Dermis microvascular lymphatic vessel endothelial cell (primary cell): ENCODE measurements at regions not wholly inside any gene's neighbourhood (a gene's known extent, or its start where the extent isn't known, plus 50 kb on each side); places are given as distances from the start of the nearest gene placed in this dataset.
A peak's percentile ranks its signal among the peaks of the same experiment; 100 is the strongest.
"Not testable (repeated sequence)": the region's sequence is repeated elsewhere in the genome, so short reads cannot be mapped to it uniquely, and the experiment has no call there.

Experiments used
- DNase-seq, 2 donors: peaks; one replicate each; pipeline versions ENCODE4 v3.0.0 to v3.0.0-alpha.2; 2010; ENCODE audit warnings: low read depth in 2 of 2

DNA sequence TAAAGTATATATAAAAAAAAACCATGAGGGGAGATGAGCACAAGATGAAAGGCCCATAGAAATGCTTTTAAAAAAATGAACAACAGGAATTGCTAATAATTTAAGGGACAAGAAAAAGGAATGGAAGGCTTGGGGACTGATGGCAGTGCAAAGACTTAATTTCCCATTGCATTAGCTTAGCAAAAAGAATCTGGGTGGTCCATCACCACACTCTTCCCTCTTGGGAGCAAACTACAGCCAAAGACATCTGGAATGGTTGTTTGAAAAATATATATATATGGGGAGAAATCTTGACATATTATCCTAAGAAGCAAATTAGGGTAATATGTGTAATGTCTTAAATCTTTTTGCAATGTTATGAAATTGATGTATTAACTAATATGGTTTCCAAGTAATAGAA lies 727.1 kb downstream of the METTL15 start:
- no peak for DNase-seq

DNA sequence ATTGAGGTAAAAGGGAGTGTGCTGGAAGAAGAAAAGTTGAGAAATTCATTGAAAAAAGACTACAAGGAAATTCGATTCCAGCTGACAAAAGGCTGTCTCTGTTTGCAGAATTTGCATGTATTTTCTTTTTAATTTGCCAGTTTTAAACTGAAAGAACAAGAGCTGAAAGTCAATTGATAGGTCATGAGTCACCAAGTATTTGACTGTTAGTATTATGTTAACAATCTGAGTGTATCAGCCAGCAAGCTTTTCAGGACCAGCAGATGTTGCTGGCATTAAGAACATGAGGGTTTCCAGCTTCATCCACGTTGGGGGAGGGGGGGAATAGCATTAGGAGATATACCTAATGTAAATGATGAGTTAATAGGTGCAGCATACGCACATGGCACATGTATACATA lies 726.7 kb downstream of the METTL15 start:
- peak in 1 of 2 donors; percentile 34 for DNase-seq

DNA sequence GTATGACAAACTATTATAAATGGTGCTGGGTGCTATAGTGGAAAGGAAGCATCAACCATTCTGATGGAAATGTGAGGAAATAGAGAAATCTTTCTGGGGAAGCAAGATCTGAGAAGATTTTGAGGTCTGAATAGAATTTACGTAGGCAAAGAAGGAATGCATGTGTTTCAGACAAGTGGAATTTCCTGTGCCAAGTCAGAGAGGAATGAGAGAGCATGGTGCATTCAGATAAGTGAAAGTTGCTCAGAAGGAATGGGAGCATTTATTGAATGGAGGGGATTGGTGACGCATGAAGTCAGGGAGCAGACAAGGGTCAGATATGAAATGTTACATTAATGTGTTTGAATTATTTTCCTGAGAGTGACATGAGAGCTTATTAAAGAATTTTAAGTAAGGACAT lies 725.5 kb downstream of the METTL15 start:
- DNase-seq: peak in 1 of 2 donors; percentile 82

DNA sequence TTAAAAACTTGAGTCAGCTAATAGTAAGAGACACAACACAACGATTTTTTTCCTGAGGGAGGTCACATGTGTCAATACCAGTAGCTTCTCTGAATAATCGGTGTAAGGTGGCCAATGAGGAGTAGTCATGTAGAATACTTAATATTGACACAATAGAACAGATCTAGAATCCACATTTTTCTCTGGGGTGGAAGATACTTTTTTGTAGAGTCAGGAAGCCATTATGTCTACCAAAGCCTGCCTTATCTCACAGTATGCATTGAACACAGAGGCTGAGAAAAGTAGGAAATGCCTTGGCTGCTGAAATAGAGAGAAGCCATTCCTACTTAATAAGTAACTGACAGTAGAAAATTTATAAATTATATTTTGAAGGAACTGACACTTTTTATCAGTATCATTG lies 725.0 kb downstream of the METTL15 start:
- peak in 1 of 2 donors; percentile 8 for DNase-seq

DNA sequence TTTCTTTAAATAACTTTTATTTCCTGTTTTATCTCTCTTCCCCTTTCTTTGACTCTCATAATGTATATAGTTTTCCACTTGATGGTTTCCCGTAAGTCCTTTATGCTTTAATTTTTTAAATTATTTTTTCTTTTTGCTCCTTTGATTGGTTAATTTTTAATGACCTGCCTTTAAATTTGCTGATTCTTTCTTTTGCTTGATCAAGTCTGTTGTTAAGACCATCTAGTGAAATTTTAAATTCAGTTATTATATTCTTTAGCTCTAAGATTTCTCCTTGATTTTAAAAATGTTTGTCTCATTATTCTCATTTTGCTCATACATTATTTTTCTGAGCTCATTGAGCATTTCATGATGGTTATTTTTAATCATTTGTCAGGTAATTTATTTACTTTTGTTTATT lies 718.6 kb downstream of the METTL15 start:
- no peak for DNase-seq

DNA sequence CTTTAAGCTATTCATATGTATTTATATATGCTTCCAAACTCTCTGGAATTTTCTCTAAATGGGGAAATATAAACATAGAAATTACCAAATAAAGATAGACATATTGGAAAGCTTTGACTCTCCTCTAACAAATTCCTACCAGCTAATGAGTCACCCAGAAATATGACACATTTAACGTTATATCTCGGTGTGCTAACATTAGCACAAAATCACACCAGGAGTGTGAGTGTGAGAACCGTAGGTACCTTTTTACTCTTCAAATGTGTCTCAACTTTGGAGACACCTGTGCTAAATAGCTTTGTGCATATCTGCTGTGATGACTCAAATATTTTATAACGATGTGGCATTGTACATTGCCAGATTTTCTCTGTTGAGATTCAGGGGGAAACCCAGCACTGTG lies 714.4 kb downstream of the METTL15 start:
- DNase-seq: no peak

DNA sequence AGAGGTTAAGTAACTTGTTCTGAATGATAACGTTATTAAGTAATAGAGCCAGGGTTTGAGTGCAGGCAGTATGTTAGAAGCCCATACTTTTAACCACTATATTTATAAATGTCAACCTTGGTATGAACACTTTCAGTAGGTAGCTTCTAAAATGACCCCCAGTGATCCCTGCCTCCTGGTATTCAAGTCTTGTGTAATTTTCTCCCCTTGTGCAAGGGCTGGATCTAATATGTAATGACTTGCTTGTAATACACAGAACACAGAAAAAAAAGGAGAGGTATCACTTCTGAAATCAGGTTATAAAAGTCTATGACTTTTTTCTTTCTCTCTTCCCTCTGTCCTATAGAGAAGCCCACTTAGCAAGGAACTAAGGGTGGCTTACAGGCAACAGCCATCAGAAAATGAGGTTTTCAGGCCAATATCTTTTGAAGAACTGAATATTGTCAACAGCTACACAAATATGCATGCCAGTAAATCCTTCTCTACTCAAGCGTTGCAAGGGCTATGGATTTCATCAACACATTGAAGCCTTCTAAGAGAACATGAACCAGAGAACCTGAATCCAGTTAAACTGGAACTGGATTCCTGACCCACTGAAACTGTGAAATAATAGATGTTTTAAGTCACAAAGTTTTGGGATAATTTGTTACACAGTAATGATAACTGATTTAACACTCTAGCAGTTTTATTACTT lies 712.3 kb downstream of the METTL15 start:
- DNase-seq: no peak

DNA sequence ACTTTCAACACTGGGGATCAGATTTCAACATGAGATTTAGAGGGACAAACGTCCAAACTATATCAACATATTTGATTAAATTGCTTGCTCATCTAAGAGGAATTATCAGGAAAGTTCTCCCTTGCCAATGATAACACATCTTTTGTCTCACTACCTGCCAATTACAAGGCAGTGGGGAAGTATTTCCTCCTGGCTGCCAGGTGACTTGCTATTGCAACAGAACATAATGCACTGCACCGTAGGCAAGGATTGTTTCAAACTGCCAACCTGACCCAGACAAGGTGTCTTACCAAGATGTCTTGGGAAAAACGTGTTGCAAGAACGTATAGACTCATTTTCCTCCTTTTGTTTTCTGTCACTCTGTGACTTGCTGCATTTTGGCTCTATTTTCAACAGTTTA lies 711.6 kb downstream of the METTL15 start:
- peak in 1 of 2 donors; percentile 31 for DNase-seq

DNA sequence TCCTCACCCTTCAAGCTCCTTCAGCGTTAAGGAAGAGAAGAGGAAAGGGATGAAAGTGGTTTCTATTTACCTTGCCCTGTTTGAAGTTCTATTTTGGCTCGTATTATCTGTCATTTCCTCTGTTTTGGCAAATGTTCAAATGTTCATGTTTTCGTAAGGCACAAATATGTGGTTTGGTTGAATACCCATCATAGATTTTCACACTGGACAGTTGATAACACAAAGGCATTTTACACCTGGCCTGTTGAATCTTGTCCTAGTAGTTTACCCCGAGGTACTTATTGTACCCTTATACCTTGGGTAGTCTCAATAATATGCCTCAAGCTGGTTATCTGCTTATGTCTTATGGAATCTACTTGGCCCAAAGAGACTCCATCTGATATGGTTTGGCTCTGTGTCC lies 706.9 kb downstream of the METTL15 start:
- peak; percentile 3 to 42 for DNase-seq

DNA sequence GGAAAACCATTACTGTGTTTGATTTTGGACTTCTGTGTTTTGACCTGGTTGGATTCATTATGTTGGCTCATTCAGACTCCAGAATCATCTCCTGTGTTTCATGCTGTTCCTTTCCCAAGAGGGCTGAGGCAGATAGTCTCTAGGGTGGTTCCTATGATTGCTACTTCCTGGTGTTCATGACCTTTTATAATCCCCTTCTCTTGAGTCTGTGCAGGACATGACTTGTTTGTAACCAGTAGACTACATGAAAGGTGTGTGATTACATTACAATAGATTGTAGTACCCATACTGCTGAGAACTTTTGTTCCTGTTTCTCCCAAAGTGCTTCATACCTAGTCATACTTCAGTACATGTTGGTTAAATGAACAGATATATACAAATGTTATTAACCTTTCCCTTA lies 700.6 kb downstream of the METTL15 start:
- DNase-seq: no peak

DNA sequence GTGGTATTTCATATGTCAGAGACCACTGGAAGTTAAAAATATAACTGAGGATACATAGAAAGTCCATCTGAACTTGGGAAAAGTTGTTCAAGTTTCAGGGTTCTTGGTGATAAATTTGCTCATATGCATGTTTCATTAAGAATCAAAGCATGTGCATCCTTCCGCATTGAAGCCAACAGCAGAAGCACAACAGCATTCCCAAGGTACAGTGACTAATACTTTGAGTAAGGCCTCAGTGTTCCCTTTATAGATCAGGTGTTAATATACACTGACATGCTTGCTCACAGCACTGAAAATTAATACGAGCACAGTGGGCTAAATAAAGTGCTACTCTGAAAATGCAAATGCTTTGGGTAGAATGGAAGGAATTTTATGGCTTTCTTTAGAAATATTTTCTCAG lies 691.1 kb downstream of the METTL15 start:
- peak in 1 of 2 donors; percentile 7 for DNase-seq

DNA sequence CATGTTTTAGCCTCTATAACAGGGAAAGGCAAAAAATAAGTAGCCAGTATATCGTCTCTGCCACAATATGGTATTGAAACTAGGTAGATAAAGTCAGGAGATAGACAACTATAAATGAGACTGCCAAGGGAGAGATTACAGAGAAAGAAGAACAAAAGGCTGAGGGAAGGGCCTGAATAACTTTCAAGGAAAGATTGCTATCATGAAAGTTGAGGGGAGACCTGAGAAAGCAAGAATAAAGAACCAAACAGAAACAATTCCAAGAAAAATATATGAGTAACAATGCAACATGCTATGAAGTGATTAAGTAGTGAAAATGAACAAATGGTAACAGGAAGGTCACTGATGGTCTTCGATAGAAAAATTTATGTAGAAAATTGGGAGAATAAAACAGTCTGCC lies 690.1 kb downstream of the METTL15 start:
- DNase-seq: peak in 1 of 2 donors; percentile 54

DNA sequence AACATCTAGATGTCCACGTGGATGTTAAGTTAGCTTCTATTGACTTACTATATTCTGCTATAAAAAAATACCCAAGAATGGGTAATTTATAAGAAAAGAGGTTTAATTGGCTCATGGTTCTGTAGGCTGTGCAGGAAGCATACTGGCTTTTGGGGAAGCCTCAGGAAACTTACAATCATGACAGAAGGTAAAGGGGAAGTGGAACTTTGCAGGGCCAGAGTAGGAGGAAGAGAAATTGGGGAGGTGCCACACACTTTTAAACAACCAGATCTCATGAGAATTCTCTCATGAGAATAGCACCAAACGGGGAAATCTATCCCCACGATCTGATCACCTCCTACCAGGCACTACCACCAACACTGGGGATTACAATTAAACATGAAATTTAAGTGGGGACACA lies 689.3 kb downstream of the METTL15 start:
- no peak for DNase-seq

DNA sequence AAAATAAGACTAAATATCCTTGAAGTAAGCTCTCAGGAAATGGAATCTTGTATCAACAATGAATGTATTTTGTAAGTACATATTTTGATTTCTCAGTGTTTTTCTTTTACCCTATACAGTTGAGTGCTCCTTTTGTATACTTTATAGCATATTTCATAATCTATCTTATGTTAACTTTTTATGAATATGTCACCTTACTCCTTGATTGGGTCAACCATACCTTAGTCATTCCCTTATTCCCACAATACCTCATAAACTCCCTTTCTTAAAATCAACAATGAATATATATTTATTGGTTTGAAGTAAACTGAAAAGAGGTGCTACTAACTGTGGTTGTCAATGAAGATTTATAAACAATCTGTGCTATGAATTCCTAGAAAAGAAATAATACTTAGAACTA lies 686.2 kb downstream of the METTL15 start:
- peak in 1 of 2 donors; percentile 16 for DNase-seq

DNA sequence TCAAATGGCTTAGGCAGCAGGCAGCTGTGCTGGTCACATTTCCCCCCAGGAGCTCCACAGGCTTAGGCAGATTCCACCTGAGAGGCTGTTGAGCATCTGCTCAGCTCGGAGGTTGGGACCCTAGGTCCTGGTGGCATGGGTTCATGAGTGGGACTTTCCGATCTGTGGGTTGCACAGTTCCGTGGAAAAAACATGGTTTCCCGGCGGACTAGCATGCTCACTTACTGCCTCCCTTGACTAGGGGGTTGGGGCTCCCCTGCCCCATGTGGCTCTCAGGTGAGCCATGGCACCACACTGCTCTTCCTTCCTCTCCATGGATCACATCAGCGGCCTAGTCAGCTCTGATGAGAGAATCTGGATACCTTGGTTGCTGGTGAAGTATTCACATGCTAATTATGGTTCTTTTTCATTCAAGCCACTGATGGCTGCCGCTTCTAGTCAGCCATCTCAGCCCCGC lies 685.1 kb downstream of the METTL15 start:
- DNase-seq: no peak

DNA sequence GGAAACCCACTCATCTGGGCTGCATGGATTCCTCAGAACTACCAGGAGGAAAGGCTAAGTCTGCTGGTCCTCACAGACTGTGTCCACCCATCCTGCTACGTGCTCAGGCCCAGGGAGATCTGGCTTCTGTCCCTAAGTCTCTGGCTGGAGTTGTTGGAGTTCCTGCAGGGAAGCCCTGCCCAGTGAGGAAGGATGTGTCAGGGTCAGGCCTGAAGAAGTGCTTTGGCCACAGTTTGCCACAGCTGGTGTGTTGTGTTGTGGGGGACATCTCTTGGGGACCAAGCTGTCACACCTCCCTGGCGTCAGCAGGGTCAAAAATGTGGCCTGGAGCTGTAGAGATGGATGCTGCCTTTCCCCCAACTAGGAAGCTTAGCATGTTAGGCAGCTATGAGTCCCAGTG lies 684.7 kb downstream of the METTL15 start:
- DNase-seq: no peak

DNA sequence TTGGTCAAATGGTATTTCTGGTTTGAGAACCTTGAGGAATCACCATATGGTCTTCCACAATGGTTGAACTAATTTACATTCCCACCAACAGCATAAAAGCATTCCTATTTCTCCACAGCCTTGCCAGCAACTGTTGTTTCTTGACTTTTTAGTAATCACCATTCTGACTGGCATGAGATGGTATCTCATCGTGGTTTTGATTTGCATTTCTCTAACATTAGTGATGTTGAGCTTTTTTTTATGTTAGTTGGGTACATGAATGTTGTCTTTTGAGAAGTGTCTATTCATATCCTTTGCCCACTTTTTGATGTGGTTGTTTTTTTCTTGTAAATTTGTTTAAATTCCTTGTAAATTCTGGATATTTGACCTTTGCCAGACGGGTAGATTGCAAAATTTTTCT lies 679.7 kb downstream of the METTL15 start:
- DNase-seq: not testable (repeated sequence)

DNA sequence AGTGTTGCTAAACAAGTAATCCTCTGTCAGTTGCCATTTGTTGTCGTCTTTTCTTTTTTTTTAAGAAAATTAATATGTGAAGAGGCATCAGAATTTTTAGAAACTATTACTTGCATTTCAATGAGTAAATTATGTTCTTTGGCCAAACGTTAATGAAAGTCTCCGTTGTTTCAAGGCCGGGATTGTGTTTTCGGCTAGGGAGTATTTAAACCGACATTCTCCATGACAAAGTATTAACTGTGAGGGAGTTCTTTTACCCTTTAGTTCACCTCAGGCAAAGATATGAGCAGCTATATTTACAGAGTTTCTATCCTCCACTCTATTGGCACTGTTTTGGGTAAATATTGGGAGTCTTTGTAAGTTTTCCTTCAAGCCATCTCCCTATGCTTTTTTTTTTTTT lies 668.9 kb downstream of the METTL15 start:
- DNase-seq: no peak

DNA sequence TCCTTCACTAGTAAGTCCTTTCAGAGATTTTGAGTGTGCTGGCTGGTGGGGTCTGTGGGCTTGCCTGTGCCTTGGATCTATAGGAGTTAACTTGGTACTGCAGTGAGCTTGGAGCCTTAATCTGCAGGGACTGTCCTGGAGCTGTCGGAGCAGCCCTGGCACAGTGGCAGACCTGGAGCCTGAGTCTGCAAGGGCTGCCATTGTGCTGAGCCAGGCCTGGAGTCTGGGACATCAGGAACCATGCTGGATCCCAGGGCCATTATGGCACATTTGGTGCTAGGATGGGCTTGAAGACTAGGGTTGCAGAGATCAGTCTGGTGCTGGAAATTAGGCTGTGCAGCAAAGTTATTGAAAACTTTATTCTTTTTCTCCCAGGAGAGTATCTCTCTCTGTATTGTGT lies 665.4 kb downstream of the METTL15 start:
- DNase-seq: no peak

DNA sequence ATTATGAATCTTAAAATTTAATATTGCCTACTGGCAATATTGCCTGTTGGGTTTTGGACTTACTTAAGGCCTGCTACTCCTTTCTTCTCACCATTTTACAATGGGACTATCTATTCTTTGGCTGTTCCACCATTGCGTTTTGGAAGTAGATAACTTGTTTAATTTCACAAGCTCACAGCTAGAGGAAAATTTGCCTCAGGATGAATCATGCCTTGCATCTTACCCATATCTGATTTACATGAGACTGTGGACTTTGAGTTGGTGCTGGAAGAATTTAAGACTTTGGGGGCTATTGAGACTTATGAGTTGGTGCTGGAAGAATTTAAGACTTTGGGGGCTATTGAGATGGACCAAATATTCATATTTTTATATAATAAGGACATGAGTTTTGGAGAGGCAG lies 662.6 kb downstream of the METTL15 start:
- DNase-seq: no peak

DNA sequence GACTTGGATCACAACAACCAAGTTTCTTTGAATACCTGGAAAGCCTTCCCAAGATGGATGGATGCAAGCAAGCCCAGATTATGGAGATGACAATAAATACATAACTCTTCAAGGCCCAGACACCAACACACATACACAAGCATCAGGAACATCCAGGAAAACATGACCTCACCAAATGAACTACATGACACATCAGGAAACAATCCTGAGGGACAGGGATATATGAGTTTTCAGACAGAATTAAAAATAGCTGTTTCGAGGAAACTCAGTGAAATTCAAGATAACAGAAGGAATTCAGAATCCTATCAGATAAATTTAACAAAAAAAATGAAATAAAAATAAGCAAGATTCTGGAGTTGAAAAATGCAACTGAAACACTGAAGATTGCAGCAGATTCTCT lies 659.4 kb downstream of the METTL15 start:
- DNase-seq: peak; percentile 10 to 60

DNA sequence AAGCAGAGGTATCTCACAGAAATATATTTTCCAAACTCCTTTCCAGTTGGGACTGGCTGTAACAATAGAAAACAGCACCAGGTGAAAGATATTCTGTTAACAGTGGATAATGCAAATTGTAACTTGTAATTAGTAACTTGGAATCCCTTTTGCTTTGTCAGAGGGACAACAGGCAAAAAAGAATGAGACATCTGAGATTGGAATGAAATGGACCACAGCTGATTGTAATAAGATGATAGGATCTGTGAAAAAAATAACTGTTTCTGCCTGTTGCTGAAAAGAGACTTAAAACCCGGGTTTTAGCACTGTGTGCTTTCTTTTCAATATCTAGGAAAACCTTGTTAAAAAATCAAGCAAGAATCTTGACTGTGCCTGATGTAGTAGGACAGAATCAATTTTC lies 655.7 kb downstream of the METTL15 start:
- no peak for DNase-seq

DNA sequence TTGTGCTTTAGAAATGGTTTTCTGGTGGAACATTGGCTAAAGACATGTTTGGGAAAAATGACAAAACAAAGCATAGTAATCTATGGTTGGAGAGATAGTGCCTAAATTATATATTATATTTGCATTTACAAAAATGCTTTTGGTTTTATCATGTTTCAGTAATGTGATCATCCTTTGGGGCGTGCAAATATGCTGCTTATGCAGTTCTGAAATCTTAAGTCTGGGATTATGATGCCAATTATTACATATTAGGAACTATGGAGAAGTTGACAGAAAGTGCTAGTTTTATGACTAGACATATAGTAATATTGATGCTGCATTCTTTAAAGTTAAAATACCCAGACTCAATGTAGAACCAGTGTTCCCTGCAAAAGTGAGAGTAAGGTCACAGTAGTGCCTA lies 655.0 kb downstream of the METTL15 start:
- DNase-seq: no peak
